Loucy (cell line): ENCODE measurements at regions not wholly inside any gene's neighbourhood (a gene's known extent, or its start where the extent isn't known, plus 50 kb on each side); places are given as distances from the start of the nearest gene placed in this dataset.

Experiments used
- EZH2phosphoT487 ChIP-seq: fragments of 200-600 bp; IDR thresholded peaks from 2 replicates; pipeline ENCODE4 v1.6.1; 2018; ENCODE audit warnings: antibody characterized with exemption, mild to moderate bottlenecking, moderate library complexity, borderline replicate concordance
- TF ChIP-seq, protein P1 (sequence below): fragments of 200-600 bp; sonication (generic); conservative IDR thresholded peaks from 2 replicates; pipeline ENCODE4 v1.5.1; 2014; ENCODE audit warnings: mild to moderate bottlenecking, antibody characterized with exemption, low read length

GRCh38 chr5:5804478-5805233, 382.2 kb downstream of the ICE1 start:
- TF ChIP-seq, protein P1, sequence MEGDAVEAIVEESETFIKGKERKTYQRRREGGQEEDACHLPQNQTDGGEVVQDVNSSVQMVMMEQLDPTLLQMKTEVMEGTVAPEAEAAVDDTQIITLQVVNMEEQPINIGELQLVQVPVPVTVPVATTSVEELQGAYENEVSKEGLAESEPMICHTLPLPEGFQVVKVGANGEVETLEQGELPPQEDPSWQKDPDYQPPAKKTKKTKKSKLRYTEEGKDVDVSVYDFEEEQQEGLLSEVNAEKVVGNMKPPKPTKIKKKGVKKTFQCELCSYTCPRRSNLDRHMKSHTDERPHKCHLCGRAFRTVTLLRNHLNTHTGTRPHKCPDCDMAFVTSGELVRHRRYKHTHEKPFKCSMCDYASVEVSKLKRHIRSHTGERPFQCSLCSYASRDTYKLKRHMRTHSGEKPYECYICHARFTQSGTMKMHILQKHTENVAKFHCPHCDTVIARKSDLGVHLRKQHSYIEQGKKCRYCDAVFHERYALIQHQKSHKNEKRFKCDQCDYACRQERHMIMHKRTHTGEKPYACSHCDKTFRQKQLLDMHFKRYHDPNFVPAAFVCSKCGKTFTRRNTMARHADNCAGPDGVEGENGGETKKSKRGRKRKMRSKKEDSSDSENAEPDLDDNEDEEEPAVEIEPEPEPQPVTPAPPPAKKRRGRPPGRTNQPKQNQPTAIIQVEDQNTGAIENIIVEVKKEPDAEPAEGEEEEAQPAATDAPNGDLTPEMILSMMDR, result no peak
- no peak for TF ChIP-seq EZH2phosphoT487
